Kidney (tissue), 13 donors: ENCODE measurements at regions not wholly inside any gene's neighbourhood (a gene's known extent, or its start where the extent isn't known, plus 50 kb on each side); places are given as distances from the start of the nearest gene placed in this dataset.

Experiments
- DNase-seq, 5 donors: peaks; one replicate each; pipeline ENCODE4 v3.0.0-alpha.2; 2013 to 2020
- FAIRE-seq: peaks from 2 replicates; lab custom pipeline; 2012; peaks lifted over from hg19 to GRCh38; lab: Jason Lieb, UNC
- H3K27ac ChIP-seq, 2 donors: one replicate each; pipeline ENCODE4 v1.7.0; 2013; ENCODE audit warnings: low read depth in 2 of 2, low read length in 2 of 2, inconsistent platforms in 1 of 2
- H3K27me3 ChIP-seq: one replicate; pipeline ENCODE4 v1.7.1; 2013; ENCODE audit warnings: low read length, inconsistent platforms; ENCODE audit not compliant: control insufficient read depth, insufficient read depth
- H3K36me3 ChIP-seq, 3 donors: one replicate each; pipeline versions ENCODE4 v1.7.0 to v1.7.1; 2013; ENCODE audit warnings: low read length in 3 of 3, control low read depth in 1 of 3, inconsistent platforms in 1 of 3; ENCODE audit not compliant: insufficient read depth in 3 of 3, control insufficient read depth in 2 of 3
- H3K4me1 ChIP-seq, 3 donors: one replicate each; pipeline versions ENCODE4 v1.7.0 to v1.7.1; 2013; ENCODE audit warnings: low read length in 3 of 3, inconsistent platforms in 1 of 3, low read depth in 1 of 3; ENCODE audit not compliant: control insufficient read depth in 2 of 3, insufficient read depth in 2 of 3
- H3K4me3 ChIP-seq, 3 donors: one replicate each; pipeline versions ENCODE4 v1.7.0 to v1.8.1; 2013; ENCODE audit warnings: low read length in 3 of 3, control low read depth in 1 of 3, inconsistent platforms in 1 of 3
- H3K9ac ChIP-seq, 3 donors: one replicate each; pipeline versions ENCODE4 v1.7.0 to v1.7.1; 2013; ENCODE audit warnings: low read length in 3 of 3, control low read depth in 1 of 3, inconsistent platforms in 1 of 3
- H3K9me3 ChIP-seq, 3 donors: one replicate each; pipeline versions ENCODE4 v1.7.0 to v1.7.1; 2013; ENCODE audit warnings: low read length in 3 of 3, control low read depth in 1 of 3, inconsistent platforms in 1 of 3; ENCODE audit not compliant: control insufficient read depth in 2 of 3, insufficient read depth in 1 of 3
- CTCF ChIP-seq: IDR thresholded peaks from 3 replicates; pipeline ENCODE4 v1.5.1; 2012; ENCODE audit warnings: mild to moderate bottlenecking, moderate library complexity, borderline replicate concordance; ENCODE audit not compliant: insufficient read depth; ENCODE audit errors: extremely low read depth
- intact Hi-C: fragments of 100-400 bp; cut with DNase I; formaldehyde crosslinking; loops from one replicate; pipeline ENCODE4 v1.11.1; 2022
- donor health status: control.
- donor health status: control.
- donor health status: control.
- donor health status: control.
- donor health status: control.
- donor health status: DM: yes; HTN: yes; CAD: no.
- donor health status: Normal renal cell carcinoma (clear cell type).

GRCh38 chr4:45566896-45567603 is 556.8 kb downstream of the GABRG1 start:
- H3K27me3 ChIP-seq: no peaks in the 10 kb centered on the region
- intact Hi-C loops: no loop called here
- peak in 1 of 5 donors; percentile 56 for DNase-seq
- no peak for FAIRE-seq
- no peak overlapping the region for H3K9ac ChIP-seq
- no peaks in the 10 kb centered on the region for H3K4me1 ChIP-seq
- no peak overlapping the region for H3K27ac ChIP-seq
- H3K9me3 ChIP-seq: no peaks in the 10 kb centered on the region
- H3K36me3 ChIP-seq: no peaks in the 10 kb centered on the region
- no peak for TF ChIP-seq CTCF
- H3K4me3 ChIP-seq: no peak overlapping the region

- Histone ChIP-seq H3K9ac (no peak overlapping the region), H3K9me3 (no peaks in the 10 kb centered on the region), H3K4me1 (no peaks in the 10 kb centered on the region), H3K27ac (no peak overlapping the region), H3K4me3 (no peak overlapping the region), H3K27me3 (no peaks in the 10 kb centered on the region), H3K36me3 (no peaks in the 10 kb centered on the region)
- DNase-seq: no peak
- TF ChIP-seq CTCF: no peak
- FAIRE-seq: no peak
- intact Hi-C loops: no loop called here
These were observed 569.4 kb downstream of the GABRG1 start for GRCh38 chr4:45554423-45554822.

- no peak overlapping the region for H3K27ac ChIP-seq
- FAIRE-seq (no peak), DNase-seq (no peak)
- H3K4me3 ChIP-seq: no peak overlapping the region
- intact Hi-C loops: no loop called here
- peak; percentile 14 for TF ChIP-seq CTCF
- no peaks in the 10 kb centered on the region for H3K4me1 ChIP-seq
- H3K27me3 ChIP-seq: no peaks in the 10 kb centered on the region
- no peak overlapping the region for H3K9ac ChIP-seq
- no peaks in the 10 kb centered on the region for H3K36me3 ChIP-seq
- no peaks in the 10 kb centered on the region for H3K9me3 ChIP-seq
These were observed 573.0 kb downstream of the GABRG1 start for GRCh38 chr4:45550766-45551366.
